ENCODE measurements at regions not wholly inside any gene's neighbourhood (a gene's known extent, or its start where the extent isn't known, plus 50 kb on each side); places are given as distances from the start of the nearest gene placed in this dataset.
"Not testable (repeated sequence)": the region's sequence is repeated elsewhere in the genome, so short reads cannot be mapped to it uniquely, and the experiment has no call there.

DNA sequence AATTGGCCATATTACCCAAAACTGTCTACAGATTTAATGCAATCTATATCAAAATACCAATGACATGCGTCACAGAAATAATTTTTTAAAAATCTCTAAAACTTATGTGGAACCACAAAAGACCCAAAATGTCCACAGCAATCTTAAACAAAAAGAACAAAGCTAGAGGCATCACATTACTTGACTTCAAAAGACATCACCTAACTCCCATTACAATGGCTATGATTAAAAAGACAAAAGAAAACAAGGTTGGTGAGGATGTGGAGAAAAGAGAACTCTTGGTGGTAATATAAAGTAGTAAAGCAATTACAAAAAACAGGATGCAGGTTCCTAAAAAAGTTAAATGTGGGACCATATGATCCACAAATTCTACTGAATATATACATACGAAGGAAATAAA lies 187.6 kb upstream of the CNTN6 start:
- TF ChIP-seq, protein P1, sequence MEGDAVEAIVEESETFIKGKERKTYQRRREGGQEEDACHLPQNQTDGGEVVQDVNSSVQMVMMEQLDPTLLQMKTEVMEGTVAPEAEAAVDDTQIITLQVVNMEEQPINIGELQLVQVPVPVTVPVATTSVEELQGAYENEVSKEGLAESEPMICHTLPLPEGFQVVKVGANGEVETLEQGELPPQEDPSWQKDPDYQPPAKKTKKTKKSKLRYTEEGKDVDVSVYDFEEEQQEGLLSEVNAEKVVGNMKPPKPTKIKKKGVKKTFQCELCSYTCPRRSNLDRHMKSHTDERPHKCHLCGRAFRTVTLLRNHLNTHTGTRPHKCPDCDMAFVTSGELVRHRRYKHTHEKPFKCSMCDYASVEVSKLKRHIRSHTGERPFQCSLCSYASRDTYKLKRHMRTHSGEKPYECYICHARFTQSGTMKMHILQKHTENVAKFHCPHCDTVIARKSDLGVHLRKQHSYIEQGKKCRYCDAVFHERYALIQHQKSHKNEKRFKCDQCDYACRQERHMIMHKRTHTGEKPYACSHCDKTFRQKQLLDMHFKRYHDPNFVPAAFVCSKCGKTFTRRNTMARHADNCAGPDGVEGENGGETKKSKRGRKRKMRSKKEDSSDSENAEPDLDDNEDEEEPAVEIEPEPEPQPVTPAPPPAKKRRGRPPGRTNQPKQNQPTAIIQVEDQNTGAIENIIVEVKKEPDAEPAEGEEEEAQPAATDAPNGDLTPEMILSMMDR (IDR thresholded peaks at IDR 0.05; ENCODE audit: insufficient read depth, low read length) = no peak
- no peak for DNase-seq (ENCODE audit: low read depth)
- H3K4me3 ChIP-seq (ENCODE audit: low read depth, low read length) = no peak overlapping the region

DNA sequence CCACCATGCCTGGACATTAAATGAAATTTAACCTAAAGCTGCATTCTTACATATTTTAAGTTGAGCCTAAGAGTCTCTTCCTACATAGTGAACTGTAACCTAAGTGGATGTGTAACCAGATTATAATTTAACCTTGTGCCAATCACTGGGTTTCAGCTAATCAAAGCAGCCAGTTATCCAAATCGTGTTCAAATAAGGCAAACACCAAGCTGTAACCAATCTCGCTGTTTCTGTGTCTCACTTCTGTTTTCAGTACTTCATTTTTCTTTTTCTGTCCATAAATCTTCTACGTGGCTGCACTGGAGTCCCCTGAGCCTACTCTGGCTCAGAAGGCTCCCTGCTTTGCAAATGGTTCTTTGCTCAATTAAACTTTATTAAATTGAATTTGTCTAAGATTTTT lies 186.1 kb upstream of the CNTN6 start:
- TF ChIP-seq, protein P1 (IDR thresholded peaks at IDR 0.05; ENCODE audit: insufficient read depth, low read length) = no peak
- no peak overlapping the region for H3K4me3 ChIP-seq (ENCODE audit: low read depth, low read length)
- no peak for DNase-seq (ENCODE audit: low read depth)

DNA sequence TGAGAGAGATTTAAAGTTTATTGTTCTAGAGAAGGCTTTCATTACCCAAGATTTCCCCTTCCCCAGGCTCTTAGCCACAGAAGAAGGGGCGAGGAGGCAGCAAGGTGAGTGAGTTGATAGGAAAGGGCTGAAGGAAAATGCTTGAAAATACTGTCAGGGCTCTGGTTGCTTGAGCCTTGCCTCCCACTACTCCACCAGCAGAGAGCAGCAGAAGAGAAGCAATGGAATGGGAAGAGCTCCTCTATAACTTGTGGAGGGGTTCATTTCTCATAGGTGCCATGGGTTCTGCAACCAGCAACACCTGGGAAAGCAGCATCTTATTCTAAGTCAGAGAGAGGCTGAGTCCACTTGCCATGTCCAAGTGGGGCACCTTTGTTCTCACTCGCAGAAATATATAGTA lies 184.0 kb upstream of the CNTN6 start:
- no peak for DNase-seq (ENCODE audit: low read depth)
- no peak overlapping the region for H3K4me3 ChIP-seq (ENCODE audit: low read depth, low read length)
- TF ChIP-seq, protein P1 (IDR thresholded peaks at IDR 0.05; ENCODE audit: insufficient read depth, low read length) = no peak

DNA sequence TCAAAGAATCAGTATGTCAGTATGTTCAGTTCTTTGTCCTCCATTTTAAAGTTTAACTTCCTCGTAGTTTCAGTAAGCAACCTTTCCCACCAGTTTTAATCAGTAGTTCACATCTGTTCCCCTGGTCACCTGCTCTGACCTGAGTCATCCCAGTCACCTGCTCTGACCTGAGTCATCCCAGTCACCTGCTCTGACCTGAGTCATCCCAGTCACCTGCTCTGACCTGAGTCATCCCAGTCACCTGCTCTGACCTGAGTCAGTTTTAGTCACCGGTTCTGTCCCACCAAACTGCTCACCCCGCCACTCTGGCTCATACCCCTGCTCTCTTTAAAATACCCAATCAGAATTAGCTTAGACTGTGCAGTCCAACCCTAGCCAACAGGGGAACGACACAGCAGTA lies 180.1 kb upstream of the CNTN6 start:
- not testable (repeated sequence) for H3K4me3 ChIP-seq (ENCODE audit: low read depth, low read length); DNase-seq (ENCODE audit: low read depth)

DNA sequence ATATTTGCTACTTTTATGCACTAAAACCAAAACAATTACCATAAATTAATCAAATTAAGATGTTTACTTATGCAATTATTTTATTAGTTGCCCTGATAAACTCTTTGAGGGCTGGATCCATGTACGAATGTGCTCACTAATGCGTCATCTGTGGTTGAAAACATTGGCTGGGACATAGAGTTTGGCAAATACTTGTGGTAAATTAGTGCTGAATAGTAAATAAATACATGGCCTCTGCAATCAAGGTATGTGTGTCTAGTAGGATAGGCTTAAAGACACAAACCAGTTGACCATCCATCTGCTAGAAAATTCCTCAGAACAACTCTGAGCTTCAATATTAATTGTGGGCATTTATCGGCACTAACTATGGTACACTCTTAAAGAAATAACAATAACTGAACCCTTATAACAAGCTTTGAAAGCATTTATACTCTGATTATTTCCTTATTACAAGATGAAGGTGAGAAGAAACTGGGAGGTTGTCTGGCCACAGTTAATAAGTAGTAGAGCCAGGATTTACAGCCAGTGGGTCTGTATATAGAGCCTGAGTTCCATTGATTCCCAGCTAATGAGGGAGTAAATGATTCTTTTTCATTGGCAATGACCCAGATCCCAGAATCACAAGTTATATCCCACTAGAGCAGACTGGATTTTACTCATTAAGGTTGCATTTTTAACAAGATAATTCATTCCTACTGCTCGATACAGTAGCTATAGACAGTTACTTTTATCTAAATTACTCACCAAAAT lies 169.5 kb upstream of the CNTN6 start:
- H3K4me3 ChIP-seq (ENCODE audit: low read depth, low read length) = no peak overlapping the region
- TF ChIP-seq, protein P1 (IDR thresholded peaks at IDR 0.05; ENCODE audit: insufficient read depth, low read length) = no peak
- DNase-seq (ENCODE audit: low read depth) = no peak

DNA sequence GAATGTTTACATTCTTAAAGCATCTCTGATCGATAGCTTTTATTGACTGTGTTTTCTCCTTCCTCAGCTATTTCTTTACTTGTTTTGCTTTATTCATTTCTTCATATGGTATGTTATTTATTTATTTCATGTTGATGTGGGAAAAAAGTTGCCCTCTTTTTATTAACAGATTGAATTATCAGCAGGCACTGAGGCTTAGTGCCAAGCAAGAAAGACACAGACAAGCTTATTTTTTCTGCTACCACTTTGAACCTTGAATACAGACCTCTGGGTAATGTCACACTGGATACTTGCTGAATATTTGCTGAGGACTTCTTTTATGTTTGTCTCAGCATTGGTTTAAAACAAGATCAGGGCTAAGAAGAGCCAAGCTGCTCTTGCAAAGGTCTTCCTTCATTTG lies 162.0 kb upstream of the CNTN6 start:
- TF ChIP-seq, protein P1 (IDR thresholded peaks at IDR 0.05; ENCODE audit: insufficient read depth, low read length) = no peak
- H3K4me3 ChIP-seq (ENCODE audit: low read depth, low read length) = no peak overlapping the region
- no peak for DNase-seq (ENCODE audit: low read depth)

DNA sequence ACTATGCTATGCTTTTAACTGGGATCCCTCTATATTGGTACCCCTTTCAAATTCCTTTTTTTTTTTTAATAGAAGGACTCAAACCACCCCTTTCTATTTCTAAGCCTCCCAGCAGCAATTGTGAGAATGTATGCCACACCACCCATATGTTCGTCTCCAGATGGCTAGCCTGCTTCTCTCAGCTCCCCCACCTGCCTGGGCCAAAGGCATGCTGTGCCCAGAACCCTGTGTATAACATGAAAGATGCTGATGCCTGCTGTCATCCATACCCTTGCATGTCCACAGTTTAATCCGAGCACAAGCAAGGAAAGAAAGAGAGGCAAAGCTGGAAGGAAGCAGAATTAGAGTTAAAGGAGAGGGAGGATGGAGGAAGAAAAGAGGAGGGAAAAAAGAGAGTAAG lies 159.5 kb upstream of the CNTN6 start:
- no peak overlapping the region for H3K4me3 ChIP-seq (ENCODE audit: low read depth, low read length)
- TF ChIP-seq, protein P1 (IDR thresholded peaks at IDR 0.05; ENCODE audit: insufficient read depth, low read length) = no peak
- no peak for DNase-seq (ENCODE audit: low read depth)

Data from fibroblast of the aortic adventitia (primary cell).